Naive B cell (primary cell): ENCODE measurements at regions not wholly inside any gene's neighbourhood (a gene's known extent, or its start where the extent isn't known, plus 50 kb on each side); places are given as distances from the start of the nearest gene placed in this dataset.
A peak's percentile ranks its signal among the peaks of the same experiment; 100 is the strongest.

Source experiments
- ATAC-seq, 2 donors: fragments of 150-1000 bp; cut with Tn5 transposase; 2 replicates each; pipeline ENCODE4 v1.10.0; 2021; ENCODE audit warnings: low read depth in 2 of 2, mild to moderate bottlenecking in 2 of 2, moderate library complexity in 2 of 2
- DNase-seq: peaks from one replicate; pipeline ENCODE4 v3.0.0; 2022
- H3K27ac Mint-ChIP-seq, 6 donors: one replicate each; pipeline ENCODE4 v1.8.0; 2020 to 2022; ENCODE audit warnings: mild to moderate bottlenecking in 6 of 6, mixed read lengths in 6 of 6, moderate library complexity in 5 of 6, inconsistent platforms in 2 of 6
- H3K27me3 Mint-ChIP-seq, 3 donors: one replicate each; pipeline ENCODE4 v1.8.0; 2021 to 2022; ENCODE audit warnings: mixed read lengths in 3 of 3, mild to moderate bottlenecking in 1 of 3
- H3K36me3 Mint-ChIP-seq, 2 donors: one replicate each; pipeline ENCODE4 v1.8.0; 2020 to 2022; ENCODE audit warnings: mixed read lengths in 2 of 2, inconsistent platforms in 1 of 2, mild to moderate bottlenecking in 1 of 2
- H3K4me1 Mint-ChIP-seq, 3 donors: one replicate each; pipeline ENCODE4 v1.8.0; 2020 to 2022; ENCODE audit warnings: mixed read lengths in 3 of 3, inconsistent platforms in 1 of 3, mild to moderate bottlenecking in 1 of 3, moderate library complexity in 1 of 3
- H3K4me3 Mint-ChIP-seq, 8 donors: one replicate each; pipeline ENCODE4 v1.8.0; 2020 to 2022; ENCODE audit warnings: mild to moderate bottlenecking in 8 of 8, mixed read lengths in 8 of 8, moderate library complexity in 8 of 8, inconsistent platforms in 2 of 8
- H3K9me3 Mint-ChIP-seq, 7 donors: one replicate each; pipeline ENCODE4 v1.8.0; 2020 to 2022; ENCODE audit warnings: mixed read lengths in 7 of 7, mild to moderate bottlenecking in 5 of 7, inconsistent platforms in 2 of 7, moderate library complexity in 1 of 7

DNA sequence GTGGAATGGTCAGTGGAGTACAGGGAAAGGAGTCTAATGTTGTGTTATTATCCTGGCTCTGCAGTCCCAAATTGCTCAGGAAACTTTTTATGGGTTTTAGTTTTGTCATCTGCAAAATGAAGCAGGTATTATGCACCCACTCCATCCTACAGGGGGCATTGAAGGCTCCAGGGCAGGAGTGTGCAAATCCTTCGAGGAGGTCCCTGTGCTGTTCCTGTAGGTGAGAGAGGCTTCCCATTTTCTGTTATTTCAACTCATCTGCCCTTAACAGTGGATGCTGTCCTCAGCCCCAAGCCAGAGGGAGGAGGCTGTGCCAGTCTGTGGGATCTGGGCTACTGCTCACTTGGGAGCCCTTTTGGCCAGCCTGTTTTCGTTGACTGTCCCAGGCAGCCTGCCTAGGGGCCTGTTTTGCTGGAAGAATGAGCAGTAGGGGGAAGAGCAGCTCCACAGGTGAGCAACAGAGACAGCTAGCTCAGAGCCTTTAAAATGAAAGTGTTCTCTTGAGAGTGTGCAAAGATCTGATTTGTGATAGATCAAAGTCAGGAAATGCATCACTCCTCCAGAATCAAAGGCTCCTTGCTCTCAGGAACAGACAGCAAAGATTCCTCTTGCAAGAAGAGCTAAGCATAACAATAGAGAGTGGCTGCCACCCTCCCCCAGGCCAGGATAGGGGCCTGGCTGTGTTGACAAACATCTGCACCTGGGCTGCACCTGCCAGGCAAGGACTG lies 317.6 kb upstream of the PROX1 start:
- H3K36me3 Mint-ChIP-seq = no peaks in the 10 kb centered on the region
- H3K9me3 Mint-ChIP-seq = peaks cover 0 to 9% (median 4%) of the 10 kb centered on the region in 7 donors
- no peak for DNase-seq
- ATAC-seq = no peak
- H3K4me3 Mint-ChIP-seq = peak overlapping the region in 1 of 8 donors; percentile 27
- no peaks in the 10 kb centered on the region for H3K27me3 Mint-ChIP-seq
- no peak overlapping the region for H3K27ac Mint-ChIP-seq
- no peaks in the 10 kb centered on the region for H3K4me1 Mint-ChIP-seq

DNA sequence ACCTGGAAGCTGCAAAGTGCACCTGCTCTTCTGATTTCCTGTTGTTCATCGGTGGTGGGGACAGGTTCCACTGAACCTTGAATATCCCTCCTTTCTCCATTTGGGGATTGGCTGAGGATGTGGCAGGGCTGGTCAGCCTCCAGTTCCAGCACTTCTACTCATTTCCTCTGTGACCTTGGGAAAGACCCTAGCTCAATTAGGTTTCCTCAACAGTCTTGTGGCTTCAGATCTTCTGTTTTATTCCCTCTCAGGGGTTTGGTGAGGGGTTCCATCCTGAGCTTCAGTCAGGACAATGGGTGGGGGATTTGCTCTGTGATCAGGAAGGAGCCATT lies 317.1 kb upstream of the PROX1 start:
- Mint-ChIP-seq H3K4me3 (no peak overlapping the region), H3K27me3 (no peaks in the 10 kb centered on the region), H3K9me3 (peaks cover 0 to 9% (median 4%) of the 10 kb centered on the region in 7 donors), H3K27ac (no peak overlapping the region), H3K36me3 (no peaks in the 10 kb centered on the region), H3K4me1 (no peaks in the 10 kb centered on the region)
- DNase-seq = no peak
- no peak for ATAC-seq

DNA sequence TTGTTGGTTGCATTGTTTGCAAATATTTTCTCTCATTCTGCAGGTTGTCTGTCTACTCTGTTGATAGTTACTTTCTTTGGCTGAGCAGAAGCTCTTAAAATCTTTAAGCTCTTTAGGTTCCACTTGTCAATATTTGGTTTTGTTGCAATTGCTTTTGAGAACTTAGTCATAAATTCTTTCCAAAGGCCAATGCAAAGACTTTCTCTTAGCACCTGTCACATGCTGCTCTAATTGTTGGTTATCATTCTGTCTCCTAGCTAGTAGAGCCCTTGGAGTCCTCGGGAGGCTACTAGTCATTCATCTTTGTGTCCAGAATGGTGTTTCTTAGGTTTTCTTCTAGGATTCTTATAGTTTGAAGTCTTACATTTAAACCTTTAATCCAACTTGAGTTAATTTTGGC lies 312.7 kb upstream of the PROX1 start:
- peaks cover 0 to 9% (median 3%) of the 10 kb centered on the region in 7 donors for H3K9me3 Mint-ChIP-seq
- no peak overlapping the region for H3K4me3 Mint-ChIP-seq
- H3K4me1 Mint-ChIP-seq = no peaks in the 10 kb centered on the region
- H3K27me3 Mint-ChIP-seq = no peaks in the 10 kb centered on the region
- no peaks in the 10 kb centered on the region for H3K36me3 Mint-ChIP-seq
- H3K27ac Mint-ChIP-seq = no peak overlapping the region
- DNase-seq (no peak), ATAC-seq (no peak)

DNA sequence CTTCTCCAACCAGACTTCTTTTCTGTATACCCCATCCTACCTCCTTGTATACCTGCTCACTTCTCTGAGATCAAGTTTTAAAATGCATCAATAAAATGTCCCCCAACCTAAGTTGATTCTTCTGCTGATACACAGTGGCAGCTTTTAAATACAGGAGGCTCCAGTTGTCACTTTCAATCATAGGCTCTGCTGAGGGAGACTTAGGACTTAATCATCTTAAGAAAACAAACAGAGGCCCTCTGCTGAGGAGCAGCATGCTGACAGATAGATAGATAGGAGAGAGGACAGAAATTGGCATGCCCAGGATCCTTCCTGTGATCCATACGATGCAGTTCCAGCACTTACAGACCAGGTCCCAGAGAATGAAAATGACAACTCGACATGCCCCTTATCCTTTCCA lies 311.0 kb upstream of the PROX1 start:
- Mint-ChIP-seq H3K27ac (no peak overlapping the region), H3K9me3 (peaks cover 0 to 5% (median 3%) of the 10 kb centered on the region in 7 donors), H3K4me3 (no peak overlapping the region), H3K27me3 (no peaks in the 10 kb centered on the region), H3K4me1 (no peaks in the 10 kb centered on the region), H3K36me3 (no peaks in the 10 kb centered on the region)
- no peak for DNase-seq
- ATAC-seq = no peak

DNA sequence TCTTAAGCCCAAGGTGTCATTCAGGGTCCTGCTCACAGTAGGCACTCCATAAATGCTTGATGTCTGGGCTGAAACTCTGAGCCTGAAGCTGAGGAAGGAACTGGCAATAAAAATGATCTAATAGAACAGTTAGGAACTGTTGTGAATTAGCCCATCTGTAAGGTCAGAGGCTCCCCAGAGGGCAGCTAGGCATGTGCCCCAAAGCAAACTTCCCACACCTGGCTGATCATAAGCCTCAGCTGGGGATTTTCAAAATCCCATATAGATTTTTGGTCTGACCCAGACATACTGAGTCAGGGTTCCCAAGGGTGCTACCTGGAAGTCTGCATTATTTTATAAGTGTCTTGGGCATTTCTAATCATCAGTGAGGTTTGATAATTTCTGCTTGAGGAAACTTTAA lies 309.4 kb upstream of the PROX1 start:
- DNase-seq (no peak), ATAC-seq (no peak)
- Mint-ChIP-seq H3K4me3 (no peak overlapping the region), H3K9me3 (peaks cover 0 to 6% (median 0%) of the 10 kb centered on the region in 7 donors), H3K27ac (no peak overlapping the region), H3K27me3 (no peaks in the 10 kb centered on the region), H3K4me1 (no peaks in the 10 kb centered on the region), H3K36me3 (no peaks in the 10 kb centered on the region)

DNA sequence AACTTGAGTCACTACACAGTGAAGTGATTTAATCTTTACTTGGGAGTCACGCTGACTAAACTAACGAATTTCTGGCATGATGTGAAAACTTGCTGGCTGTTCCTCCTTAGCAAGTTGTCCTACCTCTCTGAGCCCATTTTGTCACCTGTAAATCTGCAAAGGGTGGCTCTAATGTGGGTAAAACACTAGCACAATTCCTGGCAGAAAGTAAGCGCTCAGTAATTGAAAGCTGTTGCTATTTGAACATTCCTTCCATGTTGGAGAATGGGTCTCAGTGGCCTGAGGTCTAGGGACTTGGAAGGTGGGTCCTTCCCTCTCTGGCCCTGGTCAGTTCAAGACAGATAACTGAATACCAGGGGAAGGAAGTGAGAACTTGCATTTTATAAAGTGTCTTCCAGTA lies 309.0 kb upstream of the PROX1 start:
- ATAC-seq (no peak), DNase-seq (no peak)
- Mint-ChIP-seq H3K27me3 (no peaks in the 10 kb centered on the region), H3K4me1 (no peaks in the 10 kb centered on the region), H3K27ac (no peak overlapping the region), H3K9me3 (peaks cover 0 to 6% (median 0%) of the 10 kb centered on the region in 7 donors), H3K4me3 (no peak overlapping the region), H3K36me3 (no peaks in the 10 kb centered on the region)

DNA sequence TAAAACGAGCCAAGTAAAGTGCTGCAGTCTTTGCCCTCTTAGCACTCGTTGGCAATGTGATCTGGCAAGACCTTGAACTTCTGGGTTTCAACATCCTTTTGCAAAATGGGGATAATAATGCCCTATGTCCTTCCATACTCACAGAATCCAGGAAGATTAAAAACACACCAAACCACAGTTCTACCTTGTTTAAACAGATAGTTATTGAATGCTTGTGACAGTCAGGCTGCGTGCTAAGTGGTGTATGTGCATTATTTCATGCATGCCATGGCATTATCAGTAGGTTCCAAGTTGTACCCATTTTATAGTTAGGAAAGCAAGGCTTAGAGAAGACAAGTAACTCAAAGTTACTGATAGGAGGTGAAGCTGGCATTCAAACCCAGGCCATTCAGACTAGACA lies 308.6 kb upstream of the PROX1 start:
- Mint-ChIP-seq H3K9me3 (peaks cover 0 to 6% (median 0%) of the 10 kb centered on the region in 7 donors), H3K36me3 (no peaks in the 10 kb centered on the region), H3K27me3 (no peaks in the 10 kb centered on the region), H3K4me1 (no peaks in the 10 kb centered on the region), H3K4me3 (no peak overlapping the region), H3K27ac (no peak overlapping the region)
- ATAC-seq (no peak), DNase-seq (no peak)

DNA sequence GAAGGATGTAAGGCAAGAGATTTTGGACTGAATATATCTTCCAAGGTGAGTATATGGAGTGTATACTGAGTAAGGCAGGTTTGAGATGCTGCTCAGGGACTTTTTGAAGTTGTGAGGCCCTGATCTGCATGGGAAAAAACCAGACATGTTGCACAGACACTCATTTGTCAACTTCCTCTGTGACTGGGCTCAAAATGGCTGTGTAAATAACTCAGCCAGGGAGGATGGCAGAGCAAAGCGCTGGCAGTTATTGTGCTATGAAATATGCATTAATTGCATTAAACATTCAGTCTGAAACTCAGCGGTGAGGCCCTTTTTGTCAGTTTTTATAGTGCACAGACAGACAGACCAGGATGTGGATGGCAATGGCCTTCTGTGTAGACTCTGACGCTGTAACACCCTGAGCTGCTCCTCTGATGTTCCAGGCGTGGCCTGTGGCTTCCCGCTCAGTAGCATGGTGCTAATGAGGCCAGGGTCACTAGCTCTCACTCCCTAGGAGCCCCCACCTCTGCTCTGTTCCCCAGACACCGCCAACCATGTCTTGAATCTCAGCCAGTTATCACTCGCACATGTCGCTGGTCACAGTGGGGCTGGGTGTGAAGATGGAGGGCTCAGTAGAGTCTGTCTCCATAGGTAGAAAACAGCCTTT lies 307.0 kb upstream of the PROX1 start:
- H3K36me3 Mint-ChIP-seq = no peaks in the 10 kb centered on the region
- H3K4me3 Mint-ChIP-seq = no peak overlapping the region
- no peaks in the 10 kb centered on the region for H3K27me3 Mint-ChIP-seq
- ATAC-seq (no peak), DNase-seq (no peak)
- H3K9me3 Mint-ChIP-seq = peaks cover 0 to 6% (median 0%) of the 10 kb centered on the region in 7 donors
- H3K4me1 Mint-ChIP-seq = no peaks in the 10 kb centered on the region
- H3K27ac Mint-ChIP-seq = peak overlapping the region in 1 of 6 donors; percentile 90

DNA sequence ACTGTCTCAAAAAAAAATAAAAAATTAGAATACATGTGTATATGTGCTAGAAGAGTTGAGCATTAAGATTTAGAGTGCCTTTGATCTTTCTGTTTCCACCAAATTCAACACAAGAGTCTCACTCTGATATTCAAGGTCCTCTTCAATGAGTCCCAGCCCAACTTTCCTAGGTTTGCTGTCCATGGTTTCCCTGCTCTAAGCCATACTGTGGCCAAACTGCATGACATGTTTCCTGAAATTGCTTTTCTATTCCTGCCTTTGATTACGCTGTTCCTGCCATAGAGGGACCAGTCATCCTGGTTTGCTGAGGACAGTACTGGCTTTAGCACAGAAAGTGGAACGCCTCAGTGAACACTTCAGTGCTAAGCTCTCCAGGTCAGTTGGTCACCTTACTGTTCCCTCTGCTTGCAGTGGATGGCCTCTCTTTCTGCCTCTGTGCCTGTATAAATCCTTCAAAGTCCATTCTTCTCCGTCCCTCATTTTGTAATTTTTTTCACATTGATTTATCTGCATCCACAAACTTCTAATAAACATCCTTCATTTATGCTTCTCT lies 305.9 kb upstream of the PROX1 start:
- Mint-ChIP-seq H3K4me1 (no peaks in the 10 kb centered on the region), H3K27ac (no peak overlapping the region), H3K4me3 (no peak overlapping the region), H3K9me3 (peaks cover 0 to 6% (median 0%) of the 10 kb centered on the region in 7 donors), H3K27me3 (no peaks in the 10 kb centered on the region), H3K36me3 (no peaks in the 10 kb centered on the region)
- ATAC-seq (no peak), DNase-seq (no peak)

DNA sequence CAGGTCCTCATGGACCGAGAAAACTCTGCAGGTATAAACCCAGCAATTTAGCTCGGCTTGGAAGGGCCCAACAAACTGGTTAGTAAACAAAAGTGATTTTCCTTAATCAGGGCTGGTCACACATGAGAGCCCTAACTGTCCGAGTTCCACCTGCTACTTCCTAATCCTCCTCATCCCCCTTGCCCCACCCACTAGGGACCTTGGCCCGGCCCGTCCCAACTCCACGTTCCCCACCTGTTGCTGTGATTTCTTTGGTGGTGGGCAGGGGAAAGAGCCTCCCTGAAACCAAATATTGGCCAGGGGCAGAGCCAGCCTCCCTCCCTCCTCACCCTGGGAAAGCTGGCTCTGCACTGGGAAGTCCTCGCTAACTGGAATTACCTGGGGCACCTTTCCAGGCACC lies 304.2 kb upstream of the PROX1 start:
- Mint-ChIP-seq H3K9me3 (peaks cover 0 to 6% (median 1%) of the 10 kb centered on the region in 7 donors), H3K4me1 (no peaks in the 10 kb centered on the region), H3K27ac (no peak overlapping the region), H3K36me3 (no peaks in the 10 kb centered on the region), H3K4me3 (no peak overlapping the region), H3K27me3 (no peaks in the 10 kb centered on the region)
- no peak for ATAC-seq
- DNase-seq = no peak

DNA sequence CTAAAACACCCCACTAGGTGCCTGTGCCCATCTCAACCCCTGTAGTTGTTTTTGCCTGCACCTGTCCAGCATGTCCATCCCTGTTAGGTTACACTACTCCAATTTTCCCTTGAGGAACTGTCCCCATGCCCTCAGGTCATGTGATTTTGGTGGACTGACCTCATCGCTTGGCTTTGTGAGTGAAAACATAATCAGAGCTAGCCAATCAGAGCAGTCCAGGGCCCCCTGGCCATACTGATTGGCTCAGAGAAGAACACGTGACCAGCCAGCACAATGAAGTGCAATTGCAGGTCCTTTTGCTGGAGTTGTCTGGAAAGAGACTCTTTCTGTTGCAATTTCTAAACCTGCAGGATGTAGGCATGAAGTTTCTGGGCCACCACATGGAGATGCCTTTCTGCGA lies 303.3 kb upstream of the PROX1 start:
- H3K27ac Mint-ChIP-seq = no peak overlapping the region
- DNase-seq (no peak), ATAC-seq (no peak)
- peaks cover 0 to 6% (median 1%) of the 10 kb centered on the region in 7 donors for H3K9me3 Mint-ChIP-seq
- H3K4me3 Mint-ChIP-seq = no peak overlapping the region
- no peaks in the 10 kb centered on the region for H3K27me3 Mint-ChIP-seq
- H3K4me1 Mint-ChIP-seq = no peaks in the 10 kb centered on the region
- H3K36me3 Mint-ChIP-seq = no peaks in the 10 kb centered on the region

DNA sequence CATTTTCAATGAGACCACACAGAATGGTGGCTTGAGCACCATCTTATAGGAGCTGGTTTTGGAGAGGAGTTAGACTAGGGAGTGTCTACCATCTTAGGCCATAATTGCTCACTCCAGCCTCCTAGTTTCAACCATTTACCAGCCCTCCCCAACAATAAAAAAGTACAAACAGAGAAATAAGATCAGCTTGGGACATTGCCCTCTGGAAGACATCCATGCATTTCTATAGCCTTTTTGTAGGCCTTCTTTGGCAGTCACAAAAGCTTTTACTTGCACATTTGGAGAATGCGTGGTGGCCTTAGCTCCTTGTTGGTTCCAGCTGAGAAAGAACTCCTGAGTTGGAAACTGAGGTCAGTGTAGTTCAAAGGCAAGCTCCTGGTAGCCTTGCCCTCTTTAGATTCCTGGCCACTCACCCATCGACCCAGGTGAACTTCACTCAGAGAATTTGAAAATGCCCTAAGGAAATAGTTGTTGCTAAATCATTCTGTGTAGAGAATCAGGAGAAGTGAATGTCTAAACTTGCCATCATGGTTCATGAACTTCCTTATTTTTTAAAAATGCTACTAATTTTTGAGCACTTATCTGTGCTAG lies 301.7 kb upstream of the PROX1 start:
- no peaks in the 10 kb centered on the region for H3K36me3 Mint-ChIP-seq
- ATAC-seq = no peak
- H3K27me3 Mint-ChIP-seq = no peaks in the 10 kb centered on the region
- H3K27ac Mint-ChIP-seq = no peak overlapping the region
- no peak for DNase-seq
- peaks cover 0 to 6% (median 1%) of the 10 kb centered on the region in 7 donors for H3K9me3 Mint-ChIP-seq
- H3K4me3 Mint-ChIP-seq = no peak overlapping the region
- no peaks in the 10 kb centered on the region for H3K4me1 Mint-ChIP-seq

DNA sequence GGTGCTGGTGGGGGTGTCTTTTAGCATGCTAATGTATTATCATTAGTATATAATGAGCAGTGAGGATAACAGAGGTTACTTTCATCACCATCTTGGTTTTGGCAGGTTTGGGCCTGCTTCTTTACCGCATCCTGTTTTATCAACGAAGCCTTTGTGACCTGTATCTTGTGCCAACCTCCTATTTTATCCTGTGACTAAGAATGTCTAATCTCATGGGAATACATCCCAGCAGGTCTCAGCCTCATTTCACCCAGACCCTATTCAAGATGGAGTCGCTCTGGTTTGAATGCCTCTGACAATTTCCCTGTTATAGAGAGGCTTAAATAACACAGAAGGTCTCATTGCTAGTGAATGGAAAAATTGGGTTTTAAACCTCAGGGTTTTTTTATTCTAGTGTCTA lies 300.8 kb upstream of the PROX1 start:
- Mint-ChIP-seq H3K9me3 (peaks cover 0 to 4% (median 1%) of the 10 kb centered on the region in 7 donors), H3K4me3 (no peak overlapping the region), H3K27me3 (no peaks in the 10 kb centered on the region), H3K4me1 (no peaks in the 10 kb centered on the region), H3K27ac (no peak overlapping the region), H3K36me3 (no peaks in the 10 kb centered on the region)
- DNase-seq = no peak
- ATAC-seq = no peak

DNA sequence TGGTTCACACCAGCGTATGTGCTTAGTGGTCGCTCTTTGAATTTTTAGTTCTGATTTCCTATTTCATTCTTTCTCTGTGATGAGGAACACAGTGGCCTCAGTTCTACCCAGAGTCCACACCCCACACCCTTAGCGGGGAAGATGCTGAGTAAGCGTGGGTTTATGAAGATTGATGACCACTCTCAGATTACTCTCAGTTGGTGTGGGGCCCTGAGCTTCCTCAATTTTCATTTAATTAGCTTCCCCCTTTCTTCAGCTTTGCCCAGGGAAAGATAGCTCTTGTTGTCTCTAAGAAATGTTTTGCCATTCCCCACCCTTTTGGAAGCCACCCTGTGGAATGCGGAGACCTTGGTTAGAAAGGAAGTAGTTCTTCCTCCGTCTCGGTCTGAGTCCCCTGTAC lies 299.9 kb upstream of the PROX1 start:
- H3K27ac Mint-ChIP-seq = peak overlapping the region in 2 of 6 donors; percentile 0 to 9
- no peaks in the 10 kb centered on the region for H3K27me3 Mint-ChIP-seq
- H3K4me3 Mint-ChIP-seq = no peak overlapping the region
- peaks cover 0 to 2% (median 0%) of the 10 kb centered on the region in 7 donors for H3K9me3 Mint-ChIP-seq
- ATAC-seq (no peak), DNase-seq (no peak)
- H3K36me3 Mint-ChIP-seq = no peaks in the 10 kb centered on the region
- no peaks in the 10 kb centered on the region for H3K4me1 Mint-ChIP-seq
